GM23338 (cell line): ENCODE measurements at regions not wholly inside any gene's neighbourhood (a gene's known extent, or its start where the extent isn't known, plus 50 kb on each side); places are given as distances from the start of the nearest gene placed in this dataset.

ENCODE experiments used
- ATAC-seq: fragments of 200-7000 bp; cut with Tn5 transposase; 3 replicates; pipeline ENCODE4 v1.9.1; 2020
- DNase-seq: peaks from one replicate; pipeline ENCODE4 v3.0.0-alpha.2; 2015; ENCODE audit warnings: low spot score
- H2AFZ ChIP-seq: fragments of 200-600 bp; sonication (generic); 2 replicates; pipeline ENCODE4 v1.8.0; 2016; ENCODE audit warnings: antibody characterized with exemption, mild to moderate bottlenecking, moderate library complexity
- H3F3A ChIP-seq: fragments of 200-600 bp; sonication (generic); replicated peaks from 2 replicates; pipeline ENCODE4 v1.8.0; 2017; ENCODE audit warnings: antibody characterized with exemption, mixed run types, low read depth
- H3K27ac ChIP-seq: fragments of 200-600 bp; sonication (generic); 2 replicates; pipeline ENCODE4 v1.6.1; 2016; ENCODE audit warnings: low read depth
- H3K27me3 ChIP-seq: fragments of 200-600 bp; sonication (generic); 2 replicates; pipeline ENCODE4 v1.8.0; 2016; ENCODE audit warnings: mild to moderate bottlenecking, mixed run types, moderate library complexity; ENCODE audit not compliant: insufficient read depth
- H3K36me3 ChIP-seq: fragments of 200-600 bp; sonication (generic); 2 replicates; pipeline ENCODE4 v1.8.0; 2016; ENCODE audit warnings: mild to moderate bottlenecking; ENCODE audit not compliant: insufficient read depth
- H3K4me1 ChIP-seq: fragments of 200-600 bp; sonication (generic); 2 replicates; pipeline ENCODE4 v1.8.0; 2016; ENCODE audit warnings: mild to moderate bottlenecking, moderate library complexity; ENCODE audit not compliant: insufficient read depth
- H3K4me2 ChIP-seq: fragments of 200-600 bp; sonication (generic); 2 replicates; pipeline ENCODE4 v1.7.1; 2017; ENCODE audit warnings: mixed run types
- H3K4me3 ChIP-seq: fragments of 200-600 bp; sonication (generic); 2 replicates; pipeline ENCODE4 v1.6.1; 2016; ENCODE audit warnings: mixed run types
- H3K79me2 ChIP-seq: fragments of 200-600 bp; sonication (generic); replicated peaks from 2 replicates; pipeline ENCODE4 v1.8.0; 2017; ENCODE audit warnings: mild to moderate bottlenecking; ENCODE audit not compliant: insufficient read depth
- H3K9me2 ChIP-seq: fragments of 200-600 bp; sonication (generic); 2 replicates; pipeline ENCODE4 v1.8.0; 2017; ENCODE audit not compliant: insufficient read depth
- H4K20me1 ChIP-seq: fragments of 200-600 bp; sonication (generic); replicated peaks from 2 replicates; pipeline ENCODE4 v1.8.0; 2017; ENCODE audit warnings: mild to moderate bottlenecking; ENCODE audit not compliant: insufficient read depth
- H3K27ac Mint-ChIP-seq: 2 replicates; pipeline ENCODE4 v1.8.0; 2020; ENCODE audit warnings: inconsistent platforms, mild to moderate bottlenecking, moderate library complexity, mixed read lengths
- H3K27me3 Mint-ChIP-seq: 3 replicates; pipeline ENCODE4 v1.8.0; 2022; ENCODE audit warnings: low read depth, mild to moderate bottlenecking, moderate library complexity, mixed read lengths, inconsistent platforms; ENCODE audit not compliant: insufficient read depth, poor library complexity
- H3K36me3 Mint-ChIP-seq: 3 replicates; pipeline ENCODE4 v1.8.0; 2021; ENCODE audit warnings: low read depth, mild to moderate bottlenecking, inconsistent platforms, moderate library complexity, mixed read lengths
- H3K4me1 Mint-ChIP-seq: 3 replicates; pipeline ENCODE4 v1.8.0; 2020; ENCODE audit warnings: mild to moderate bottlenecking, inconsistent platforms, mixed read lengths
- H3K4me3 Mint-ChIP-seq: 3 replicates; pipeline ENCODE4 v1.8.0; 2021; ENCODE audit warnings: moderate library complexity, mild to moderate bottlenecking, inconsistent platforms, mixed read lengths
- H3K9me3 Mint-ChIP-seq: 3 replicates; pipeline ENCODE4 v1.8.0; 2020; ENCODE audit warnings: moderate library complexity, mild to moderate bottlenecking, inconsistent platforms, mixed read lengths
- CTCF ChIP-seq, 2 experiments: fragments of 200-600 bp in 1 of 2; sonication (generic) in 1 of 2; conservative IDR thresholded peaks; 2 replicates each; pipeline versions ENCODE4 v1.5.1 to v1.6.1; 2016 to 2017; ENCODE audit warnings: antibody characterized with exemption in 2 of 2, low read depth in 2 of 2, mild to moderate bottlenecking in 2 of 2, moderate library complexity in 1 of 2
- ETS1 ChIP-seq: IDR thresholded peaks from 2 replicates; pipeline ENCODE4 v1.6.1; 2016; ENCODE audit warnings: antibody characterized with exemption
- EZH2 ChIP-seq: fragments of 200-600 bp; sonication (generic); IDR thresholded peaks from one replicate; pipeline ENCODE4 v1.8.0; 2017; ENCODE audit warnings: antibody characterized with exemption, mild to moderate bottlenecking, low read depth; ENCODE audit not compliant: unreplicated experiment
- EZH2phosphoT487 ChIP-seq: fragments of 200-600 bp; sonication (generic); IDR thresholded peaks from one replicate; pipeline ENCODE4 v1.8.1; 2018; ENCODE audit warnings: antibody characterized with exemption; ENCODE audit not compliant: unreplicated experiment
- STAT1 ChIP-seq: IDR thresholded peaks from one replicate; pipeline ENCODE4 v1.6.1; 2016; ENCODE audit warnings: antibody characterized with exemption; ENCODE audit not compliant: unreplicated experiment
- ZNF114 ChIP-seq: fragments of 250-450 bp; sonication (Bioruptor Pico); IDR thresholded peaks from 2 replicates; pipeline ENCODE4 v1.5.0; 2020; ENCODE audit warnings: mild to moderate bottlenecking, moderate library complexity
- ZNF331 ChIP-seq: fragments of 250-450 bp; sonication (Bioruptor Pico); IDR thresholded peaks from 2 replicates; pipeline ENCODE4 v1.5.0; 2020; ENCODE audit warnings: low read depth, mild to moderate bottlenecking, moderate library complexity
- ZNF462 ChIP-seq: fragments of 250-450 bp; sonication (Bioruptor Pico); IDR thresholded peaks from 2 replicates; pipeline ENCODE4 v1.5.0; 2020; ENCODE audit warnings: mild to moderate bottlenecking, moderate library complexity

- TF ChIP-seq CTCF (conservative IDR thresholded peaks at IDR 0.05; ENCODE audit: low read depth in 2 of 2) = no peak
These were observed 552.2 kb upstream of the ZNF462 start (continued) for GRCh38 chr9:106310782-106311181.

- no peaks in the 10 kb centered on the region for H3K36me3 ChIP-seq
- H3K4me2 ChIP-seq = no peak overlapping the region
- H3K27me3 ChIP-seq = no peaks in the 10 kb centered on the region
- Mint-ChIP-seq H3K27me3 (no peaks in the 10 kb centered on the region), H3K27ac (no peak overlapping the region), H3K9me3 (no peaks in the 10 kb centered on the region; the same call in 2 of the 3 replicates), H3K4me3 (no peak overlapping the region), H3K36me3 (peaks cover 3% of the 10 kb centered on the region; the same call in 1 of the 3 replicates), H3K4me1 (peaks cover 16% of the 10 kb centered on the region; the same call in 2 of the 3 replicates)
- no peak overlapping the region for H2AFZ ChIP-seq
- ATAC-seq (no peak), DNase-seq (no peak)
- H3F3A ChIP-seq = no peaks in the 10 kb centered on the region
- H3K9me2 ChIP-seq = no peaks in the 10 kb centered on the region; the same call in 1 of the 2 replicates
- H3K27ac ChIP-seq = no peak overlapping the region
- H3K79me2 ChIP-seq = no peaks in the 10 kb centered on the region
- no peak overlapping the region for H3K4me3 ChIP-seq
- no peaks in the 10 kb centered on the region for H4K20me1 ChIP-seq
- peaks cover 9% of the 10 kb centered on the region for H3K4me1 ChIP-seq
- no peak for TF ChIP-seq EZH2
- TF ChIP-seq ZNF331 (CRISPR knock-in tag) = no peak
- TF ChIP-seq EZH2phosphoT487 = no peak
- TF ChIP-seq CTCF (conservative IDR thresholded peaks at IDR 0.05; ENCODE audit: low read depth in 2 of 2) = no peak
- no peak for TF ChIP-seq ZNF114 (CRISPR knock-in tag)
- no peak for TF ChIP-seq STAT1
- TF ChIP-seq ZNF462 (CRISPR knock-in tag) = no peak
- TF ChIP-seq ETS1 = no peak
These were observed 550.1 kb upstream of the ZNF462 start for GRCh38 chr9:106312906-106313305.
